Endothelial cell of umbilical vein (primary cell): ENCODE measurements at regions not wholly inside any gene's neighbourhood (a gene's known extent, or its start where the extent isn't known, plus 50 kb on each side); places are given as distances from the start of the nearest gene placed in this dataset.

Experiments
- BruUV-seq: library from RNA; stranded (reverse); fragments of 400-500 nt; replicated peaks from 2 replicates; lab custom pipeline; 2021; lab: Mats Ljungman, UMichigan
- CTCF ChIA-PET: fragments of 300-600, 350-600 bp; sonication (Branson Sonifier 250); formaldehyde crosslinking; loops from one replicate; lab custom pipeline; 2021; ENCODE audit warnings: antibody characterized with exemption, inconsistent platforms; lab: Charles Lee
- POLR2A ChIA-PET: fragments of 300-600, 350-600 bp; sonication (Branson Sonifier 250); formaldehyde crosslinking; loops from one replicate; lab custom pipeline; 2021; ENCODE audit warnings: antibody characterized with exemption, inconsistent platforms; lab: Charles Lee
- DNase-seq: peaks from one replicate; pipeline ENCODE4 v3.0.0-alpha.2; 2011; ENCODE audit warnings: low read depth, low spot score
- FAIRE-seq: peaks from 2 replicates; lab custom pipeline; 2011; peaks lifted over from hg19 to GRCh38; lab: Jason Lieb, UNC
- H2AFZ ChIP-seq: 2 replicates; pipeline ENCODE4 v1.6.0; 2012; ENCODE audit warnings: low read depth, low read length, control low read depth, inconsistent platforms
- H3K27ac ChIP-seq: 2 replicates; pipeline ENCODE4 v1.5.1; 2011; ENCODE audit warnings: low read depth, mild to moderate bottlenecking, control low read depth, low read length, moderate library complexity; ENCODE audit not compliant: insufficient read depth
- H3K27me3 ChIP-seq, 2 experiments: 2 replicates each; pipeline versions ENCODE4 v1.6.0 to v1.6.1; 2011; ENCODE audit warnings: low read length in 2 of 2, mixed read lengths in 1 of 2; ENCODE audit not compliant: control insufficient read depth in 2 of 2, insufficient read depth in 2 of 2
- H3K36me3 ChIP-seq, 2 experiments: 2 replicates in 1 of 2; 3 replicates in 1 of 2; pipeline ENCODE4 v1.5.1; 2011; ENCODE audit warnings: low read length in 2 of 2, mild to moderate bottlenecking in 1 of 2, moderate library complexity in 1 of 2; ENCODE audit not compliant: control insufficient read depth in 2 of 2, insufficient read depth in 2 of 2; ENCODE audit errors: extremely low read depth in 1 of 2
- H3K4me1 ChIP-seq: 3 replicates; pipeline ENCODE4 v1.5.1; 2011; ENCODE audit warnings: mild to moderate bottlenecking, low read length; ENCODE audit not compliant: control insufficient read depth, insufficient read depth; ENCODE audit errors: extremely low read depth
- H3K4me2 ChIP-seq: 2 replicates; pipeline ENCODE4 v1.6.1; 2011; ENCODE audit warnings: low read length, control low read depth, mixed read lengths; ENCODE audit not compliant: insufficient read depth
- H3K4me3 ChIP-seq, 3 experiments: fragments of 200-600 bp in 1 of 3; sonication (generic), shearing (Covaris generic) in 1 of 3; replicated peaks in 1 of 3; 2 replicates each; pipeline ENCODE4 v1.5.1; 2011 to 2016; ENCODE audit warnings: control low read depth in 3 of 3, low read length in 3 of 3, mild to moderate bottlenecking in 2 of 3, inconsistent platforms in 1 of 3, low read depth in 1 of 3, moderate library complexity in 1 of 3; ENCODE audit not compliant: insufficient read depth in 1 of 3
- H3K79me2 ChIP-seq: 2 replicates; pipeline ENCODE4 v1.6.0; 2012; ENCODE audit warnings: low read length, inconsistent platforms; ENCODE audit not compliant: control insufficient read depth, insufficient read depth
- H3K9ac ChIP-seq: replicated peaks from 2 replicates; pipeline ENCODE3; 2011; ENCODE audit warnings: low read length, control low read depth; ENCODE audit not compliant: insufficient read depth; ENCODE audit errors: extremely low read depth
- H3K9me1 ChIP-seq: replicated peaks from 3 replicates; pipeline ENCODE4 v1.6.0; 2011; ENCODE audit warnings: mild to moderate bottlenecking, low read length; ENCODE audit not compliant: control insufficient read depth, insufficient read depth; ENCODE audit errors: extremely low read depth
- H3K9me3 ChIP-seq: replicated peaks from 2 replicates; pipeline ENCODE4 v1.5.1; 2012; ENCODE audit warnings: low read length, inconsistent platforms; ENCODE audit not compliant: control insufficient read depth, insufficient read depth
- H4K20me1 ChIP-seq: replicated peaks from 2 replicates; pipeline ENCODE3; 2011; ENCODE audit warnings: mild to moderate bottlenecking, low read length; ENCODE audit not compliant: control insufficient read depth, insufficient read depth; ENCODE audit errors: extremely low read depth
- CTCF ChIP-seq, 2 donors: IDR thresholded peaks; 1 replicate in 1 of 2; 2 replicates in 1 of 2; pipeline ENCODE4 v1.5.1; 2011; ENCODE audit warnings: low read length in 2 of 2, mild to moderate bottlenecking in 2 of 2, moderate library complexity in 2 of 2, control low read depth in 1 of 2, inconsistent platforms in 1 of 2, low read depth in 1 of 2; ENCODE audit not compliant: insufficient read depth in 1 of 2; ENCODE audit errors: extremely low read depth in 1 of 2
- EZH2 ChIP-seq: IDR thresholded peaks from 2 replicates; pipeline ENCODE4 v1.6.1; 2012; ENCODE audit warnings: borderline replicate concordance, low read depth, mild to moderate bottlenecking, moderate library complexity, low read length, inconsistent platforms; ENCODE audit not compliant: severe bottlenecking
- FOS ChIP-seq: IDR thresholded peaks from 2 replicates; pipeline ENCODE4 v1.6.1; 2011; ENCODE audit warnings: mild to moderate bottlenecking, low read length, moderate library complexity, borderline replicate concordance; ENCODE audit not compliant: insufficient read depth
- JUN ChIP-seq: IDR thresholded peaks from 2 replicates; pipeline ENCODE4 v1.6.1; 2011; ENCODE audit warnings: borderline replicate concordance, low read depth; ENCODE audit not compliant: insufficient read length, insufficient read depth
- MAX ChIP-seq: IDR thresholded peaks from 2 replicates; pipeline ENCODE4 v1.6.1; 2011; ENCODE audit not compliant: insufficient read depth, insufficient read length
- MYC ChIP-seq: IDR thresholded peaks from one replicate; pipeline ENCODE4 v1.6.1; 2011; ENCODE audit warnings: mild to moderate bottlenecking, low read depth, low read length
- POLR2AphosphoS5 ChIP-seq: IDR thresholded peaks from 2 replicates; pipeline ENCODE4 v1.6.1; 2012; ENCODE audit warnings: low read depth, mild to moderate bottlenecking, control low read depth, low read length, moderate library complexity; ENCODE audit not compliant: insufficient read depth
- dilution Hi-C: fragments of 300-500 bp; cut with MboI; formaldehyde crosslinking; loops from one replicate; pipeline ENCODE4 v1.15.0; 2019; ENCODE audit warnings: low sequenced_read_pairs; ENCODE audit not compliant: extremely low pct_ligation_motif_present
- intact Hi-C: fragments of 100-400 bp; cut with micrococcal nuclease; formaldehyde crosslinking; loops from one replicate; pipeline ENCODE4 v1.10.0; 2022

GRCh38 chr20:6395695-6396094 is 272.9 kb upstream of the FERMT1 start:
- Histone ChIP-seq H3K27me3 (peaks cover 0 to 2% of the 10 kb centered on the region in 2 experiments), H3K4me1 (no peaks in the 10 kb centered on the region), H3K9me3 (no peaks in the 10 kb centered on the region), H2AFZ (no peak overlapping the region), H3K4me2 (no peak overlapping the region), H3K27ac (no peak overlapping the region), H4K20me1 (no peaks in the 10 kb centered on the region), H3K36me3 (no peaks in the 10 kb centered on the region), H3K79me2 (no peaks in the 10 kb centered on the region), H3K9me1 (no peaks in the 10 kb centered on the region), H3K9ac (no peak overlapping the region), H3K4me3 (no peak overlapping the region)
- no TSS peak for BruUV-seq
- dilution Hi-C loops (no loop called here), intact Hi-C loops (no loop called here)
- ChIA-PET CTCF (no interaction called here), POLR2A (no interaction called here)
- FAIRE-seq, result peak; percentile 62
- DNase-seq, result no peak
- TF ChIP-seq JUN (no peak), POLR2AphosphoS5 (no peak), EZH2 (no peak), FOS (no peak), MAX (no peak), MYC (no peak), CTCF (IDR thresholded peaks at IDR 0.05; ENCODE audit: extremely low read depth in 1 of 2, insufficient read depth in 1 of 2, low read depth in 1 of 2, low read length in 2 of 2) (no peak)
